ENCODE measurements at regions not wholly inside any gene's neighbourhood (a gene's known extent, or its start where the extent isn't known, plus 50 kb on each side); places are given as distances from the start of the nearest gene placed in this dataset.

DNA sequence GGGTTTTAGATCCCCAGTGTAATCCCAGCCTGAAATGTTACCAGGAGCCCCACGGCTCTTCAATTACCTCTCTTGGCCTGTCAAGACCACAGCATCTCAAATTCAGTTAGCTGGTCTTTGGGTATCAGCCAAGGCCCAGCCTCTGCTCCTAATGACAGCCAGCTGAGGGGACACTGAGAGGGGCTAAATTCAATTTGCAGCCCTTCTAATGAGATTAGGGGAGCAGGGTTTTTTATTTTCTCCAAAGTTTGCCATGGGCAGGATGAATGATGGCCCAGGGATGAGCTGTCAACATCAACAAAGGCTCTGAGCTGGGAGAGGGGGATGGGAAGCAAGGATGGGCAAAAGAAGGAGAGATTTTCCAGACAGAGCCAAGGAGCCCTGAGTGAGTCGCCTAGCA lies 116.8 kb upstream of the TBX20 start:
- TF ChIP-seq CTCF (IDR thresholded peaks at IDR 0.05) (no peak), POLR2A (IDR thresholded peaks at IDR 0.05) (no peak)

Measured in sigmoid colon (tissue), 3 donors.